NT2/D1 (cell line): ENCODE measurements at regions not wholly inside any gene's neighbourhood (a gene's known extent, or its start where the extent isn't known, plus 50 kb on each side); places are given as distances from the start of the nearest gene placed in this dataset.

ENCODE experiments used
- YY1 ChIP-seq: IDR thresholded peaks from 2 replicates; pipeline ENCODE4 v1.6.1; 2011; ENCODE audit not compliant: insufficient read length, insufficient read depth
- ZNF274 ChIP-seq: IDR thresholded peaks from 2 replicates; pipeline ENCODE4 v1.6.1; 2011; ENCODE audit warnings: mild to moderate bottlenecking, low read depth, low read length

DNA sequence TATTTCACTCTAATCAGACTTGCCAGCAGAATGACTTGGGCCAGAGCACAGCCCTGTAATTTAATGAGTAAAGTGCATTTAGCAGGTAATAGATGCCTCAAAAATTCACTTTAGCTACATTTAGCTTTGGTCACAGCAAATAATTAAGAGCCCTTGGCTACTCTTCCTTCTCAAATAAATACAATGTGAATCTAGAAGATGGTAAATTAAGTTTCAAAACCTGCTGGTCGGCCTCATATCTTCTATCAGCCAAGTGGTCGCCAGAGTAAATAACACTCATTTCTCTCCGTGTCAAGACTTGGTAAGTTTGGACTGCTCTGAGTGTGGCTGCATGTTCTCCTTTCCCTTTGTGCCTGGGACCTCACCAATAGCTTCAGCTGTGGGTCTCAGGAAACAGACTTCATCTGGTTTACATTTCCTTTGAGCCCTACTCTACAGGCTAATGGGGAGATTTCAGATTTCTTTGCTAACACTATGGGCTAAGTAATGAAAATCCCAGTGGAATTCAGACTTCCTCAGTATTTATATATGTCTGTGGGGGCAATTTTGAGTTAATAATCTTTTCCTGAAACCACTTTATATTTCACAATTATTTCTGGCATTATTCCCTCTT is 375.8 kb downstream of the RBM43 start:
- TF ChIP-seq ZNF274 (no peak), YY1 (no peak)
